ENCODE measurements at regions not wholly inside any gene's neighbourhood (a gene's known extent, or its start where the extent isn't known, plus 50 kb on each side); places are given as distances from the start of the nearest gene placed in this dataset.
"Not testable (repeated sequence)": the region's sequence is repeated elsewhere in the genome, so short reads cannot be mapped to it uniquely, and the experiment has no call there.

- peak; percentile 55 for DNase-seq (ENCODE audit: low read depth, low spot score)
- peak overlapping the region; percentile 71 for H3K27ac ChIP-seq
Observed at GRCh38 chr18:6566338-6566911, 151.7 kb upstream of the L3MBTL4 start.

GRCh38 chr18:6569813-6570212 is 155.1 kb upstream of the L3MBTL4 start:
- H3K27ac ChIP-seq: no peak overlapping the region
- DNase-seq (ENCODE audit: low read depth, low spot score): no peak

GRCh38 chr18:6570581-6571238 is 156.0 kb upstream of the L3MBTL4 start:
- DNase-seq (ENCODE audit: low read depth, low spot score): no peak
- H3K27ac ChIP-seq: no peak overlapping the region

GRCh38 chr18:6571239-6571602 is 156.5 kb upstream of the L3MBTL4 start:
- no peak overlapping the region for H3K27ac ChIP-seq
- no peak for DNase-seq (ENCODE audit: low read depth, low spot score)

- not testable (repeated sequence) for H3K27ac ChIP-seq; DNase-seq (ENCODE audit: low read depth, low spot score)
Observed at GRCh38 chr18:6572192-6572591, 157.3 kb upstream of the ARHGAP28 start.

- DNase-seq (ENCODE audit: low read depth, low spot score): no peak
- H3K27ac ChIP-seq: no peak overlapping the region
Observed at GRCh38 chr18:6574631-6575030, 154.9 kb upstream of the ARHGAP28 start.

GRCh38 chr18:6575908-6576307 is 153.6 kb upstream of the ARHGAP28 start:
- DNase-seq (ENCODE audit: low read depth, low spot score): no peak
- no peak overlapping the region for H3K27ac ChIP-seq

GRCh38 chr18:6576718-6577375 is 152.7 kb upstream of the ARHGAP28 start:
- no peak overlapping the region for H3K27ac ChIP-seq
- no peak for DNase-seq (ENCODE audit: low read depth, low spot score)

- no peak overlapping the region for H3K27ac ChIP-seq
- DNase-seq (ENCODE audit: low read depth, low spot score): no peak
Observed at GRCh38 chr18:6578686-6579085, 150.8 kb upstream of the ARHGAP28 start.

GRCh38 chr18:6579486-6579885 is 150.0 kb upstream of the ARHGAP28 start:
- H3K27ac ChIP-seq: no peak overlapping the region
- no peak for DNase-seq (ENCODE audit: low read depth, low spot score)

GRCh38 chr18:6580401-6580800 is 149.1 kb upstream of the ARHGAP28 start:
- DNase-seq (ENCODE audit: low read depth, low spot score): no peak
- no peak overlapping the region for H3K27ac ChIP-seq

GRCh38 chr18:6589923-6590322 is 139.6 kb upstream of the ARHGAP28 start:
- DNase-seq (ENCODE audit: low read depth, low spot score): no peak
- H3K27ac ChIP-seq: no peak overlapping the region

- no peak overlapping the region for H3K27ac ChIP-seq
- no peak for DNase-seq (ENCODE audit: low read depth, low spot score)
Observed at GRCh38 chr18:6590326-6590725, 139.2 kb upstream of the ARHGAP28 start.

- no peak overlapping the region for H3K27ac ChIP-seq
- no peak for DNase-seq (ENCODE audit: low read depth, low spot score)
Observed at GRCh38 chr18:6591491-6591890, 138.0 kb upstream of the ARHGAP28 start.

GRCh38 chr18:6592522-6592921 is 137.0 kb upstream of the ARHGAP28 start:
- no peak overlapping the region for H3K27ac ChIP-seq
- DNase-seq (ENCODE audit: low read depth, low spot score): no peak

GRCh38 chr18:6593142-6593885 is 136.2 kb upstream of the ARHGAP28 start:
- no peak overlapping the region for H3K27ac ChIP-seq
- no peak for DNase-seq (ENCODE audit: low read depth, low spot score)

- no peak overlapping the region for H3K27ac ChIP-seq
- no peak for DNase-seq (ENCODE audit: low read depth, low spot score)
Observed at GRCh38 chr18:6595666-6596065, 133.8 kb upstream of the ARHGAP28 start.

GRCh38 chr18:6598657-6599056 is 130.9 kb upstream of the ARHGAP28 start:
- H3K27ac ChIP-seq: no peak overlapping the region
- DNase-seq (ENCODE audit: low read depth, low spot score): no peak

GRCh38 chr18:6600667-6601167 is 128.8 kb upstream of the ARHGAP28 start:
- no peak overlapping the region for H3K27ac ChIP-seq
- no peak for DNase-seq (ENCODE audit: low read depth, low spot score)

GRCh38 chr18:6601241-6601640 is 128.3 kb upstream of the ARHGAP28 start:
- DNase-seq (ENCODE audit: low read depth, low spot score): no peak
- no peak overlapping the region for H3K27ac ChIP-seq

GRCh38 chr18:6602365-6602764 is 127.2 kb upstream of the ARHGAP28 start:
- DNase-seq (ENCODE audit: low read depth, low spot score): no peak
- no peak overlapping the region for H3K27ac ChIP-seq

Measured in epithelial cell of prostate (primary cell).